ENCODE measurements at regions not wholly inside any gene's neighbourhood (a gene's known extent, or its start where the extent isn't known, plus 50 kb on each side); places are given as distances from the start of the nearest gene placed in this dataset.

DNA sequence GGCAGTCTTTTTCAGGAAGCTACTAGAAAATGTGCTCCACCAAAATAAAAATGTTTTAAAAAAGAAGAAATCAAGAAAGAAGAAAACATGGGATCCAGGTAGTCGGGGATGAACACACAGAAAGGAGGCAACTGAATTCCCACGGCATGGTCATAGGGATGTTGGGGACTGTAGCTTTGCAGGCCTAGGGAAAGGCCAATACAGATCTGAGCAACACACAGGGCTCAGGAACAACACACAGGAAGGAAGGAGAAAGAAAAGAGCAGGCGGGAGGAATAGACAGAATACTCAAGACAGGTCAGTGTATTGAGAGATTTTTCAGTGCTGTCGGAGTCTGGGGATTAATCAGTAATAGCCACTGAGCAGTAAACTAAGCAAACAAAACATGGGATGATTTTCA lies 142.7 kb upstream of the SYT6 start:
- TF ChIP-seq, protein P1, sequence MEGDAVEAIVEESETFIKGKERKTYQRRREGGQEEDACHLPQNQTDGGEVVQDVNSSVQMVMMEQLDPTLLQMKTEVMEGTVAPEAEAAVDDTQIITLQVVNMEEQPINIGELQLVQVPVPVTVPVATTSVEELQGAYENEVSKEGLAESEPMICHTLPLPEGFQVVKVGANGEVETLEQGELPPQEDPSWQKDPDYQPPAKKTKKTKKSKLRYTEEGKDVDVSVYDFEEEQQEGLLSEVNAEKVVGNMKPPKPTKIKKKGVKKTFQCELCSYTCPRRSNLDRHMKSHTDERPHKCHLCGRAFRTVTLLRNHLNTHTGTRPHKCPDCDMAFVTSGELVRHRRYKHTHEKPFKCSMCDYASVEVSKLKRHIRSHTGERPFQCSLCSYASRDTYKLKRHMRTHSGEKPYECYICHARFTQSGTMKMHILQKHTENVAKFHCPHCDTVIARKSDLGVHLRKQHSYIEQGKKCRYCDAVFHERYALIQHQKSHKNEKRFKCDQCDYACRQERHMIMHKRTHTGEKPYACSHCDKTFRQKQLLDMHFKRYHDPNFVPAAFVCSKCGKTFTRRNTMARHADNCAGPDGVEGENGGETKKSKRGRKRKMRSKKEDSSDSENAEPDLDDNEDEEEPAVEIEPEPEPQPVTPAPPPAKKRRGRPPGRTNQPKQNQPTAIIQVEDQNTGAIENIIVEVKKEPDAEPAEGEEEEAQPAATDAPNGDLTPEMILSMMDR (IDR thresholded peaks at IDR 0.05) = no peak
- TF ChIP-seq POLR2A (IDR thresholded peaks at IDR 0.05) = no peak
